HG03025 (cell line): ENCODE measurements at regions not wholly inside any gene's neighbourhood (a gene's known extent, or its start where the extent isn't known, plus 50 kb on each side); places are given as distances from the start of the nearest gene placed in this dataset.
"Not testable (repeated sequence)": the region's sequence is repeated elsewhere in the genome, so short reads cannot be mapped to it uniquely, and the experiment has no call there.

Experiments used
- ATAC-seq: cut with Tn5 transposase; IDR thresholded peaks from one replicate; pipeline ENCODE4 v1.9.1; 2021; ENCODE audit warnings: mild to moderate bottlenecking, moderate library complexity; ENCODE audit not compliant: unreplicated experiment, low FRiP score

DNA sequence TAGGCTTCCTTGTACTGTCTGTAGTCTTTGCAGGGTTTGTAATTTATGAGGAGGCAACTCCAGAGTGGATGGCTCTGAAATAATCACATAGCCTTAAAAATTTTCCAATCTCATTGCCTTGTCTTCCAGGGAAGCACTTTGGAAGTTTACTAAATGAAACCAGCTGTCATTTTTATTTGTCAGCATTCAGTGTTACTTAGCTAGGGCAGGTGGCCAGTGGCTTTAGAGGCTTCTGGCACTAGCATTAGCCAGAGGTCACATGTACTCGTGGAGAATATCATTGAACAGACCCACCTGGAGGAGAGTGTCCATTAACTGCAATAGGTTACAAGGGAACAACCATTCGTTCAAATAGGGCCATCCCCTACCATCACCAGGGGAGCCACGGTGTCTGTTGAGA lies 160.3 kb upstream of the SLC28A3 start:
- no peak for ATAC-seq

DNA sequence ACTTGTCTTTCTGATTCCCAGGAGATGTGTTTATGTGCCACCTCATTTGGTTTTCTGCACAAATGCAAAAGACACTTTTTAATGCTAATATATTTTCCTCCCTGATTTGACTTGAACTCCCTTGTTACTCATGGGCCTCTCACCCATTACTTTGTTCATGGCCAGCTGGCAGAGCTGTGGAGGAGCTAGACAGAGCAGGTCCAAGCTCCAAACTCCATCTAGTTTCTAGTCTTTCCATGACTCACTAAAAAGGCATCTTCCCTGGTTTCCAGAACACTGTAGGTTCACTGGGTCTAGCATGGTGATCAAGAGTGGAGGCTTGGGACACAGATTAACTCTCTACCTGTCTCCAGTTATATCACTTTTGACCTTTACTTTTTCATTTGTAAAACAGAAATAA lies 161.0 kb upstream of the SLC28A3 start:
- ATAC-seq: no peak

DNA sequence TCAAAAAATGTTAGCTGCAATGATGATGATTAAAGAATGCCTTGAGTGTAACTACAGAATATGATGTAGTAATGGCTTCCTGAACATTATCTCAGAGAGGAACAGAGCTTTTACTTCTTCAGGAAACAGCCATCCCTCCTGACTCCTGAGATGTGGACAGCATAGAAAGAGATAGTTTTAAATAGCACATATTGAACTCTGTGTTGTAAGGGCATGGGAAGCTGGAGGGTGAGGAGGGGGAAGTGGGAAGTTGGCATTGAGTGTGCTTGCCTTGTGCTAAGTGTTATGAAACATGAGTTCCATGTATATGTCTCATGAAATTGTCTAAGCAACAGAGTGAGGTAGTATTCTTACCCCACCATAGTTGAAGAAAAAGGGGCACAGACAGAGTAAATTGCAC lies 161.5 kb upstream of the SLC28A3 start:
- no peak for ATAC-seq

GRCh38 chr9:84504360-84504759 lies 163.8 kb upstream of the SLC28A3 start:
- ATAC-seq: no peak

- no peak for ATAC-seq
Observed at GRCh38 chr9:84511651-84512050, 157.9 kb upstream of the NTRK2 start.

- ATAC-seq: no peak
Observed at GRCh38 chr9:84512493-84512892, 157.0 kb upstream of the NTRK2 start.

- ATAC-seq: no peak
Observed at GRCh38 chr9:84513473-84513872, 156.1 kb upstream of the NTRK2 start.

- no peak for ATAC-seq
Observed at GRCh38 chr9:84513979-84514378, 155.6 kb upstream of the NTRK2 start.

DNA sequence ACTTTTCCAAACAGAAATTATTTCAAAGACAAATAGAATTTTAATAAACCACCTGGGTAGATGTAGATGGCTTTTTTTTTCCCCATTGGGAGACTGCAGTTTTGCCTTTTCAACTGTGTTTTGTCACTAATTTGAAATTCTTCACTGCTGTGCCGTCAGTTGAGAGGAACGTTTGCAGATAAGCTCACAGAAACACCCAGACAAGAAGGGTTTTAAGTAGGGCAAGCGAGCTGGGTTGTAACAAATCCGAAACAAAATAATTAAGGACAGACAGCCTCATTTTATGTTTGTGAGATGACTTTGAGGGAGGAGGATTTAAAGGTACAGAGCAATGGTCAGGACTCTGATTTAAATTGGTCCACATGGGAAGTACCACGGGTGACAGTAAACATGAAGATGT lies 155.1 kb upstream of the NTRK2 start:
- no peak for ATAC-seq

DNA sequence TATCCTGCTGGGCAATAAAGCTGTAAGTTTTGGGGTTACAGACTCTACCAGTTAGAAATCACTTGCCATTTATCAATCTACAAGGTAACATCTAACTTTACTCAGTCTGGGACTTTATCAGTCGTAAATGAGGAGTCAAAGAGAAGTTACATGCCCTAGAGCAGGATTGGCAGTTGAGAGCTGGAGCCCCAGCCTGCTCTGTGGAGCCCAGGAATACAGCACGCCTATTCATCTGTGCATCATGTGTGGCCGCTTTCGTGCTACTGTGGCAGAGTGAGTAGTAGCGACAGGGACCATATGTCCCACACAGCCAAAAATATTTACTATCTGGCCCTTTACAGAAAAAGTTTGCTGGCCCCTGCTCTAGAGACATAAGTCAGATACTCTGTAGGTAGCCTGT lies 152.5 kb upstream of the NTRK2 start:
- ATAC-seq: no peak

GRCh38 chr9:84519413-84519812 lies 150.1 kb upstream of the NTRK2 start:
- no peak for ATAC-seq

DNA sequence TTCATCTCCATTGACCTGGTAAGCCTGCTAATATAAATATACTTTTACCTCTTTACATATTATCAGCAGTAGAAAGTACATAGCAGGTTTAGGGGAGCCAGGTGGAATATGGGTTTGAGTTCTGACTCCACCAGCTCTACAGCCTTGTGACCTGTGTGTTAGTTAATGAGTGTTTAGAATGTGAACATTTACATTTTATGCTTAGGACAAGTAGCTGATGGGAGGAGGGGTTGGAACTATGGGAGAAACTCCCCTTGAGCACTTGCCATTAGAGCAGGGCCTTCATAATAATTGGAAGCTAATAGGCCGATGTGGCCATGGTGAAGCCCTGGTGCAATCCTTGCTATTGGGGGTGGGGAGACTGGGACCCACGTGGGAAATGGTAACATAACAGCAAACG lies 148.3 kb upstream of the NTRK2 start:
- no peak for ATAC-seq

DNA sequence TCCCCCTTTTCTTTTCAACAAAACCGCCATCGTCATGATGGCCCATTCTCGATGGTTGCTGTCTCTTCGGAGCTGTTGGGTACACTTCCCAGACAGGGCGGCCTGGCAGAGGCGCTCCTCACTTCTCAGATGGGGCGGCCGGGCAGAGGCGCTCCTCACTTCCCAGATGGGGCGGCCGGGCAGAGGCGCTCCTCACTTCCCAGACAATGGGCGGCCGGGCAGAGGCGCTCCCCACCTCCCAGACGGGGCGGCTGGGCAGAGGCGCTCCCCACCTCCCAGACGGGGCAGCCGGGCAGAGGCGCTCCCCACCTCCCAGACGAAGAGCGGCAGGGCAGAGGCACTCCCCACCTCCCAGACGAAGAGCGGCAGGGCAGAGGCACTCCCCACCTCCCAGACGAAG lies 143.3 kb upstream of the NTRK2 start:
- ATAC-seq: not testable (repeated sequence)

DNA sequence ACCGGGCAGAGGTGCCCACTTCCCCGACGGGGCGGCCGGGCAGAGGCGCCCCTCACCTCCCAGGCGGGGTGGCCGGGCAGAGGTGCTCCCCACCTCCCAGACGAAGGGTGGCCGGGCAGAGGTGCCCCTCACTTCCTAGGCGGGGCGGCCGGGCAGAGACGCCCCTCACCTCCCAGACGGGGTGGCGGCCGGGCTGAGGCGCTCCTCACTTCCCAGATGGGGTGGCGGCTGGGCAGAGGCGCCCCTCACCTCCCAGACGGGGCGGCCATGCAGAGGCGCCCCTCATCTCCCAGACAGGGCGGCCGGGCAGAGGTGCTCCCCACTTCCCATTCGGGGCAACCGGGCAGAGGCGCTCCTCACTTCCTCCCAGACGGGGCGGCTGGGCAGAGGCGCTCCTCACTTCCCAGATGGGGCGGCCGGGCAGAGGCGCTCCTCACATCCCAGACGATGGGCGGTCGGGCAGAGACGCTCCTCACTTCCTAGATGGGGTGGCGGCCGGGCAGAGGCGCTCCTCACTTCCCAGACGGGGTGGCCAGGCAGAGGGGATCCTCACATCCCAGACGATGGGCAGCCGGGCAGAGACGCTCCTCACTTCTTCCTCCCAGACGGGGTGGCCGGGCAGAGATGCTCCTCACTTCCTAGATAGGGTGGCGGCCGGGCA lies 142.3 kb upstream of the NTRK2 start:
- not testable (repeated sequence) for ATAC-seq

DNA sequence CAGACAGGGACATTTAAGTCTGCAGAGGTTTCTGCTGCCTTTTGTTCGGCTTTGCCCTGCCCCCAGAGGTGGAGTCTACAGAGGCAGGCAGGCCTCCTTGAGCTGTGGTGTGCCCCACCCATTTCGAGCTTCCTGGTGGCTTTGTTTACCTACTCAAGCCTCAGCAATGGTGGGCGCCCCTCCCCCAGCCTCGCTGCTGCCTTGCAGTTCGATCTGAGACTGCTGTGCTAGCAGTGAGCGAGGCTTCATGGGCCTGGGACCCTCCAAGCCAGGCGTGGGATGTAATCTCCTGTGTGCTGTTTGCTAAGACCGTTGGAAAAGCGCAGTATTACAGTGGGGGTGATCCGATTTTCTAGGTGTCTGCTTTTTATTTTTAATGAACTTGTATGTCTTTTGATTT lies 133.6 kb upstream of the NTRK2 start:
- not testable (repeated sequence) for ATAC-seq

DNA sequence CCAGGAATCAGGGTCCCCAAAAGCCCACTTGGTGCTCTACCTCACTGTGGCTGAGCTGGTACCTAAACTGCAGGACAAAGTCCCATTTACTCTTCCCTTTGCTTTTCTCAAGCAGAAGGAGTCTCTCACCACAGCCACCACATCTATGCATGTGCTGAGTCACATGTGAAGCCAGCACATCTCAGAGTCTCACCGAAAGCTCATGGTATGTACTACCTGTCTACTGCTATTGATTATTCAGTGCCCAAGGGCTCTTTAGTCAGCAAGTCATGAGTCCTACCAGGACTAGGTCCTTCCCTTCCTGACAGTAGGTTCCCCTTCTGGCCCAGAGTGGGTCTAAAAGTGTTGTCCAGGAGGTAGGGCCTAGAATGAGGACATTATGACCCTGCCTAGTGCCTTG lies 130.7 kb upstream of the NTRK2 start:
- ATAC-seq: no peak

- ATAC-seq: no peak
Observed at GRCh38 chr9:84542554-84542953, 127.0 kb upstream of the NTRK2 start.

DNA sequence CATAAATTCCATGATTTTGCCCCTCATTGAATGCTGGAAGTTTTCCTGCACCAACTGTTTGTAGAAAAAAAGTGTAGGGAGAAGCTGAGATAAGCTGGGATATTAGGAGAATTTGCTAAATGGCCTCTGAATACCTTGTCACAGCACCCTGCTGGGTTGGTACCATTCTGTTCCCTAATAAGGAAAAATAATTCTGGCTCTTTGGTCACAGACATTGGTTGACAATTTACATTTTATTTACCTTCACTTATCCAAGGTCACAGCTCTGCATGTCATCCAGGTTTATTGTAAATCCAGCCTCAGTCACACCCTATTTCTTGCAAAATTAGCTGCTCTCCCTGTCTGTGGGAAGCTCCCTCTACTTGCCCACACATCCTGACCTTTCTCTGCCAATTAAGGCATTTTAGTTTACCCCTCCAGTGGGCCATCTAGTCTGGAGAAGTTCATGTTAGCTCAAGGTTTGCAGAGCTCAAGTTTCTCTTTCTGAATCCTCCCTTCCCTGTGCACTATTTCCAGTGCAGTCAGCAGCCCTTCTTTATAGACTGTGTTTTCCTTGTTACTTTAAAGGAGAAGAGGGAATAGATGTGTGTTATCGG lies 115.4 kb upstream of the NTRK2 start:
- ATAC-seq: no peak

GRCh38 chr9:84556556-84556955 lies 113.0 kb upstream of the NTRK2 start:
- no peak for ATAC-seq

- no peak for ATAC-seq
Observed at GRCh38 chr9:84557751-84558150, 111.8 kb upstream of the NTRK2 start.

DNA sequence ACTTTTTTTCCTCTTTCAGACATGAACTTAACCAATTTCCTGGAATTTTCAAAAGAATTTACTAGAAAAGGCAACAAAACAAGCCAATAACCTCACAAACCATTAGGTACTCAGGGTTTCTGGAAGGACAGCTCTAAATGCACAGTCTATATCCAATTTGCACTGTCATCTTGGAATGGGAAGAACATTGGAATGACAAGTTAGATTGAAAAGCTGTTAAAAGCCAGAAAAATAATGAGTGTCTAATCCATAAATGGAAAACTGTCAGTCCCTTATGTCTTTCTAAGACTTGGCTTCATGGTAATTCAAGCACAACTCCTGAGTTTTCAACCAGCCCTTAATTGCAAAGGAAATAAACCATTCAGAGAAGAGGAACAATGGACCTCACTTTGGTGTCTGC lies 105.8 kb upstream of the NTRK2 start:
- no peak for ATAC-seq

DNA sequence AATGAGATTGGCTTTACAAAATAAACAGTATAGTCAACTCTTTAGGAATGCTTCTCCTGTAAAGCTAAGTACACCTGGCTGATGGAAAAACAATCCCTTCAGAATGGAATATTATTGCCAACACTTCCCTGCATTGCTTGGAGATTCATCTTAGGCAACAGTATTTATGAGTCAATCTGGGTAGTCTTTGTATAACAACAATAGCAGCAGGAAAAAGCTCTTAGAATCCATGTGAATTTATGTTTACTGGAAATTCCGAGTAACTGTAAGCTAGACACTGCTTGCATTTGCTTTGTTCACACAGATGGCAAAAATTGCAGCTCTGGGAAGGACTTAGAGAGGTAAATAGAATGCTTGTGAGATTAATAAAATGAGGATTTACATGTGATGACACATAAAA lies 101.7 kb upstream of the NTRK2 start:
- no peak for ATAC-seq
